C4-2B (cell line): ENCODE measurements at regions not wholly inside any gene's neighbourhood (a gene's known extent, or its start where the extent isn't known, plus 50 kb on each side); places are given as distances from the start of the nearest gene placed in this dataset.

Experiments
- H3K27ac ChIP-seq: fragments of 450-650 bp; 2 replicates; pipeline ENCODE4 v1.5.1; 2017
- ZFX ChIP-seq: fragments of 450-650 bp; IDR thresholded peaks from 2 replicates; pipeline ENCODE4 v1.6.1; 2017
- TF ChIP-seq, protein P1 (sequence below): fragments of 450-650 bp; conservative IDR thresholded peaks from 2 replicates; pipeline ENCODE4 v1.5.1; 2017; ENCODE audit warnings: mild to moderate bottlenecking

DNA sequence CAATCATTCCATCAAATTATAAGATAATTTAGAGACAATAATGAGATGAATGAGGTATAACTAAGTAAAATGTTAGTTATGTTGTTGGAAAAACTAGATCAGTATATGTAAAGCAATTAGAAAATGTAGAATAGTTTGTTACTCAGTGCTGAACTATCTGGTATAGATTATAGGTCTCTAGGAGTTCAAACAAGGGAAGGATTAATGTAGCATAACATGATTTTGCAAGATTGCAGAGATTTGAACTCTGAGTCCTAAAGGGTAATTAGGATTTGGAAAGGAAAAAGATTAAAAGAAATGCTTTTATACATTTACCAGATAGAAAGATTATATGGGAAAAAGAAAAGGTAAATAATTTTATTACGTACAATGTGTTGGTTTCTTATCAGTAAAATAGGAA lies 246.3 kb downstream of the KCNC2 start:
- TF ChIP-seq, protein P1, sequence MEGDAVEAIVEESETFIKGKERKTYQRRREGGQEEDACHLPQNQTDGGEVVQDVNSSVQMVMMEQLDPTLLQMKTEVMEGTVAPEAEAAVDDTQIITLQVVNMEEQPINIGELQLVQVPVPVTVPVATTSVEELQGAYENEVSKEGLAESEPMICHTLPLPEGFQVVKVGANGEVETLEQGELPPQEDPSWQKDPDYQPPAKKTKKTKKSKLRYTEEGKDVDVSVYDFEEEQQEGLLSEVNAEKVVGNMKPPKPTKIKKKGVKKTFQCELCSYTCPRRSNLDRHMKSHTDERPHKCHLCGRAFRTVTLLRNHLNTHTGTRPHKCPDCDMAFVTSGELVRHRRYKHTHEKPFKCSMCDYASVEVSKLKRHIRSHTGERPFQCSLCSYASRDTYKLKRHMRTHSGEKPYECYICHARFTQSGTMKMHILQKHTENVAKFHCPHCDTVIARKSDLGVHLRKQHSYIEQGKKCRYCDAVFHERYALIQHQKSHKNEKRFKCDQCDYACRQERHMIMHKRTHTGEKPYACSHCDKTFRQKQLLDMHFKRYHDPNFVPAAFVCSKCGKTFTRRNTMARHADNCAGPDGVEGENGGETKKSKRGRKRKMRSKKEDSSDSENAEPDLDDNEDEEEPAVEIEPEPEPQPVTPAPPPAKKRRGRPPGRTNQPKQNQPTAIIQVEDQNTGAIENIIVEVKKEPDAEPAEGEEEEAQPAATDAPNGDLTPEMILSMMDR = no peak
- no peak for TF ChIP-seq ZFX
- H3K27ac ChIP-seq = no peak overlapping the region

DNA sequence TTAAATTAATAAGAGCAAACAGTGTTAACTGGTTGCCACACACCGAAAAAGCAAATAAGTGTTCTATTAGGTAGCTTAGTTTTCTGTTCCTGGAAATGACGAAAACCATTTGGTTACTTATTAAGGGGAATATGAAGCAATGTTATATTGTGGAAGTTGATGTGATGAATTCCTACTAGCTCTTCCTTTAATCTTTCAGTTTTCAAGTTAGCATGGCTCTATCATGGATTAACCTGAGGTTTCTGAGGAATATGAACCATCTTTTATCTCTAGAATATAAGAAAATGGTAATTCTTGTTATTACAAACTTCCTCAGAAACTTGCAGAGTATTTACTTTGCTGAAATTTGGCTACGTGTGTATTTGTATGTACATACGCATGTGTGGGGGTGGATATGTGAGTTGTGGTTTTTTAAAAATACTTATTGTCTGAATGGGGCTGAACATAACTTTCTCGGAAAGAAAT lies 245.7 kb downstream of the KCNC2 start:
- no peak for TF ChIP-seq ZFX
- TF ChIP-seq, protein P1 = no peak
- no peak overlapping the region for H3K27ac ChIP-seq

DNA sequence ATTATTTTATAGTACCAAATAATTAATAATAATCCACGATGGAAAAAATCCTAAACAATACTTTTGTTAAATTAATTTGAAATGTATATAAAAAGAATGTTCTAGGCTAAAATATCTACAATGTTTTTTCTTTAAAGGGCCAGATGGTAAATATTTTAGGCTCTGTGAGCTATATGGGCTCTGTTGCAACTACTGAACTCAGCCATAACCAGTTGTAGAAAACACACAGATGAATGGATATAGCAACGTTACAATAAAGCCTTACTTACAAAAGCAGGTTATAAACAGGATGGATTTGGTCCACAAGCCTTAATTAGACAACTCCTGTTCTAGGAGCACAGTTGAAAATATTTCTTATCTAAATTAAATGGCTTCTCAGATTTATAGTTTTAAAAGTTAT lies 245.2 kb downstream of the KCNC2 start:
- no peak for TF ChIP-seq ZFX
- TF ChIP-seq, protein P1 = no peak
- no peak overlapping the region for H3K27ac ChIP-seq

DNA sequence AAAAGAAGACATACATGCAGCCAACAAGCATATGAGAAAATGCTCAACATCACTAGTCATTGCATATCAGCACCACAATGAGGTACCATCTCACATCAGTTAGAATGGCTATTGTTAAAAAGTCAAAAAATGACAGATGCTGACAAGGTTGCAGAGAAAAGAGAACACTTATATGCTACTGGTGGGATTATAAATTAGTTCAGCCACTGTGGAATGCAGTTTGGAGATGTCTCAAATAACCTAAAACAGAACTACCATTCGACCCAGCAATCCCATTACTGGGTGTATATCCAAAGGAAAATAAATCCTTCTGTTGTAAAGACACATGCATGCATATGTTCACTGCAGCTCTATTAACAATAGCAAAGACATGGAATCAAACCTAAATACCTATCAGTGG lies 238.4 kb downstream of the KCNC2 start:
- no peak for TF ChIP-seq ZFX
- TF ChIP-seq, protein P1 = no peak
- H3K27ac ChIP-seq = no peak overlapping the region

DNA sequence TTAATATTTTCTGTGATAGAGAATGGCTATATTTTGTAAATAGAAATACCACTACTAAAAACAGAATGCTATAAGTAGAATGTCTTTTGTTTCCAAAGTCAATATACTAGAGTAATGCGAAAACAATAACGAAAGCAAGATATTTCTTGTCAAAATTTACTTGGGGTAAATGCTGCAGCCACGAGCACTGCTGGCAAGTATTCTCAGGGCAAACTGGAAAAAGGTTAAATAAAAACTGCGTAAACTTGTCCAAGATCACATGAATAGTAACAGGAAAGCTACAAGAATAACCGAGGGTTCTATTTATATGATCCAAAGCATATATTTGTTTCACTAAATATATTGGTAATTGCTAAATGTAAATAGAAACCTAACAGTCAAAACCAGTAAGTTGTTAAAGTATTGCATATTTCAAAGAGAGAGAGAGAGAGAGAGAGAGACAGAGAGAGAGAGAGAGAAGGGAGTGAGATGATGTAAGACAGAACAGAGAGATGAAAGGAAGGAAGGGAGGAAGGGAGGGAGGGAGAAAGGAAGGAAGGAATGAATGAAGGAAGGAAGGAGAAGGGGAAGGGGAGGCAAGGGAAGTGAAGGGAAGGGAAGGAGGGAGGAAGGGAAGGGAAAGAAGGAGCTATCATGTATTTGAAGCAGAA lies 231.7 kb downstream of the KCNC2 start:
- H3K27ac ChIP-seq = no peak overlapping the region
- TF ChIP-seq, protein P1 = no peak
- no peak for TF ChIP-seq ZFX

DNA sequence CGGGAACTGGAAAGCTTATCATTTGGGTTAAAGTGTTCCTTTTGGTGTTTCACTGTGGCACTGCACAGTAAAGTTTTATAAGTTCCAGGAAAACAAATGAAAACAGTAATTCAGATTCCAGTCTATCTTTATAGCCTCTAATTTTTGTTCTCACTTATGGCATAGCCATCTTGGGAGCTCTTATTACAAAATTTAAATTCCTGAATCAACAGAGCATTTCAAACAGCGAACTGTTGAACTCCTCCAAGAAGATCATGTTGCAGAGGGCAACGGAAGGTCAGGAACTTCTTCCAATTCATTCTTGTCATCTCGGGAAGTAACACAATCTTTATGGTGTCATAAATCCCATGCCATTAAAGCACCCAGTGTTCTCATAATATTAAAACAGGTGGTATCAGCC lies 229.1 kb downstream of the KCNC2 start:
- H3K27ac ChIP-seq = no peak overlapping the region
- TF ChIP-seq, protein P1 = no peak
- no peak for TF ChIP-seq ZFX

DNA sequence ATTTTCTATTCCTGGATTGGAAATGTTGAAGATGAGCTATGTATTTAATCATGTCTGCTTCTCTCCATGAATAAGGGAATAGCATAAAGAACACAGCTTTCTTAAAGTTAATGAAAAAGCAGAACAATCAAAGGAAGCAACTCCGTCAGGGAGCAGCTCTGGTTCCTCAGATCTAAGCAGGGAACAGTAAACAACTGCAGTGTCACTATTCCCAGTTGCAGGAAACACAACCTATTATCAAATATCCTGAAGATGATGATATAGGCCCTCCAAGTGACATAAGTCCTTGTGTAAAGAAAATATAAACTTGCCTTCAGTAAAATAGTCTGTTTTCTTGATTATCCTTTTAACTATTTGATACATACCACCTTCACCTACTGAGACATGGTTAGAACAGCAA lies 228.1 kb downstream of the KCNC2 start:
- TF ChIP-seq ZFX = no peak
- TF ChIP-seq, protein P1 = no peak
- no peak overlapping the region for H3K27ac ChIP-seq
